A673 (cell line): ENCODE measurements at regions not wholly inside any gene's neighbourhood (a gene's known extent, or its start where the extent isn't known, plus 50 kb on each side); places are given as distances from the start of the nearest gene placed in this dataset.

ENCODE experiments used
- BruUV-seq: library from RNA; stranded (reverse); fragments of 400-500 nt; replicated peaks from 2 replicates; lab custom pipeline; 2021; lab: Mats Ljungman, UMichigan
- CTCF ChIA-PET: fragments of 300-600 bp; sonication (Branson Sonifier 250); formaldehyde crosslinking; loops from one replicate; lab custom pipeline; 2022; ENCODE audit warnings: antibody characterized with exemption; lab: Charles Lee
- POLR2A ChIA-PET: fragments of 300-600 bp; sonication (Branson Sonifier 250); formaldehyde crosslinking; loops from one replicate; lab custom pipeline; 2022; ENCODE audit warnings: antibody characterized with exemption; ENCODE audit not compliant: low non-redundant PET; lab: Charles Lee
- DNase-seq: peaks from one replicate; pipeline ENCODE4 v3.0.0-alpha.2; 2015; ENCODE audit warnings: low spot score
- H3K27ac ChIP-seq: fragments of 200-600 bp; sonication (generic); 2 replicates; pipeline ENCODE4 v1.5.1; 2016; ENCODE audit warnings: mixed run types, low read depth, mild to moderate bottlenecking, mixed read lengths, antibody characterized with exemption, low read length; ENCODE audit not compliant: poor library complexity, severe bottlenecking
- H3K27me3 ChIP-seq: fragments of 200-600 bp; sonication (generic); replicated peaks from 2 replicates; pipeline ENCODE4 v1.6.1; 2017; ENCODE audit warnings: mixed run types, low read depth, mild to moderate bottlenecking, mixed read lengths, antibody characterized with exemption, low read length; ENCODE audit not compliant: insufficient read depth, poor library complexity
- H3K36me3 ChIP-seq: fragments of 200-600 bp; sonication (generic); 2 replicates; pipeline ENCODE4 v1.6.1; 2016; ENCODE audit warnings: mixed run types, mild to moderate bottlenecking, mixed read lengths, antibody characterized with exemption, low read length; ENCODE audit not compliant: insufficient read depth, poor library complexity, severe bottlenecking
- H3K4me1 ChIP-seq: fragments of 200-600 bp; sonication (generic); 2 replicates; pipeline ENCODE4 v1.6.1; 2017; ENCODE audit warnings: mixed run types, mild to moderate bottlenecking, mixed read lengths, antibody characterized with exemption, low read length; ENCODE audit not compliant: insufficient read depth, poor library complexity, severe bottlenecking
- H3K4me3 ChIP-seq: fragments of 200-600 bp; sonication (generic); 2 replicates; pipeline ENCODE4 v1.5.1; 2016; ENCODE audit warnings: low read depth, mixed run types, mild to moderate bottlenecking, mixed read lengths, low read length; ENCODE audit not compliant: poor library complexity, severe bottlenecking
- H3K9me3 ChIP-seq: fragments of 200-600 bp; sonication (generic); 2 replicates; pipeline ENCODE4 v1.6.1; 2016; ENCODE audit warnings: mixed run types, low read depth, mild to moderate bottlenecking, mixed read lengths, antibody characterized with exemption, low read length; ENCODE audit not compliant: poor library complexity, severe bottlenecking
- CTCF ChIP-seq: fragments of 300-800, 200-600 bp; sonication (generic); conservative IDR thresholded peaks from 2 replicates; pipeline ENCODE4 v1.5.1; 2017; ENCODE audit warnings: low read depth, mild to moderate bottlenecking, antibody characterized with exemption, low read length, moderate library complexity, mixed read lengths
- EZH2 ChIP-seq: fragments of 200-600 bp; sonication (generic); IDR thresholded peaks from 2 replicates; pipeline ENCODE4 v1.6.1; 2017; ENCODE audit warnings: borderline replicate concordance, low read depth, mild to moderate bottlenecking, mixed read lengths, antibody characterized with exemption, low read length; ENCODE audit not compliant: poor library complexity, severe bottlenecking
- intact Hi-C: fragments of 100-400 bp; cut with micrococcal nuclease; formaldehyde crosslinking; loops from one replicate; pipeline ENCODE4 v1.10.0; 2022; ENCODE audit not compliant: unreplicated experiment

- TF ChIP-seq EZH2 (no peak), CTCF (no peak)
- H3K27ac ChIP-seq = no peak overlapping the region
- H3K4me1 ChIP-seq = no peaks in the 10 kb centered on the region
- intact Hi-C loops = loop anchor here (10.0 kb wide), 1 partner anchor 525 kb away; no protein-coding TSS in a partner anchor
- H3K27me3 ChIP-seq = no peaks in the 10 kb centered on the region
- DNase-seq = no peak
- H3K36me3 ChIP-seq = no peaks in the 10 kb centered on the region
- no peak overlapping the region for H3K4me3 ChIP-seq
- POLR2A ChIA-PET = no interaction called here
- BruUV-seq = no TSS peak
- H3K9me3 ChIP-seq = no peaks in the 10 kb centered on the region
- CTCF ChIA-PET = no interaction called here
Observed at GRCh38 chr2:12389344-12390045, 327.2 kb upstream of the TRIB2 start.

- TF ChIP-seq CTCF (no peak), EZH2 (no peak)
- DNase-seq = no peak
- no peak overlapping the region for H3K27ac ChIP-seq
- ChIA-PET CTCF (no interaction called here), POLR2A (no interaction called here)
- intact Hi-C loops = no loop called here
- no peaks in the 10 kb centered on the region for H3K36me3 ChIP-seq
- no peak overlapping the region for H3K4me3 ChIP-seq
- no peaks in the 10 kb centered on the region for H3K27me3 ChIP-seq
- no peaks in the 10 kb centered on the region for H3K9me3 ChIP-seq
- BruUV-seq = no TSS peak
- no peaks in the 10 kb centered on the region for H3K4me1 ChIP-seq
Observed at GRCh38 chr2:12391116-12391515, 325.6 kb upstream of the TRIB2 start.

GRCh38 chr2:12396699-12397098, 320.0 kb upstream of the TRIB2 start:
- Histone ChIP-seq H3K27me3 (no peaks in the 10 kb centered on the region), H3K36me3 (no peaks in the 10 kb centered on the region), H3K27ac (no peak overlapping the region), H3K9me3 (no peaks in the 10 kb centered on the region), H3K4me1 (no peaks in the 10 kb centered on the region), H3K4me3 (no peak overlapping the region)
- ChIA-PET POLR2A (no interaction called here), CTCF (no interaction called here)
- intact Hi-C loops = no loop called here
- BruUV-seq = no TSS peak
- TF ChIP-seq EZH2 (no peak), CTCF (no peak)
- no peak for DNase-seq
